ENCODE measurements at regions not wholly inside any gene's neighbourhood (a gene's known extent, or its start where the extent isn't known, plus 50 kb on each side); places are given as distances from the start of the nearest gene placed in this dataset.

- TF ChIP-seq ZNF692 (tag by site-specific recombination; IDR thresholded peaks at IDR 0.05) (no peak), ZNF274 (IDR thresholded peaks at IDR 0.05; ENCODE audit: low read length) (no peak), ZNF274 (tag by site-specific recombination; IDR thresholded peaks at IDR 0.05; ENCODE audit: borderline replicate concordance) (no peak), CTCF (tag by site-specific recombination; IDR thresholded peaks at IDR 0.05) (no peak), YY1 (tag by site-specific recombination; IDR thresholded peaks at IDR 0.05) (no peak), SALL2 (tag by site-specific recombination; IDR thresholded peaks at IDR 0.05; ENCODE audit: borderline replicate concordance) (no peak), ZBTB49 (tag by site-specific recombination; IDR thresholded peaks at IDR 0.05; ENCODE audit: low read depth) (no peak), ZNF366 (tag by site-specific recombination; conservative IDR thresholded peaks at IDR 0.05) (no peak), ZNF114 (tag by site-specific recombination; IDR thresholded peaks at IDR 0.05) (no peak), ZNF843 (tag by site-specific recombination; IDR thresholded peaks at IDR 0.05) (no peak)
- TF ChIP-seq, protein P1, sequence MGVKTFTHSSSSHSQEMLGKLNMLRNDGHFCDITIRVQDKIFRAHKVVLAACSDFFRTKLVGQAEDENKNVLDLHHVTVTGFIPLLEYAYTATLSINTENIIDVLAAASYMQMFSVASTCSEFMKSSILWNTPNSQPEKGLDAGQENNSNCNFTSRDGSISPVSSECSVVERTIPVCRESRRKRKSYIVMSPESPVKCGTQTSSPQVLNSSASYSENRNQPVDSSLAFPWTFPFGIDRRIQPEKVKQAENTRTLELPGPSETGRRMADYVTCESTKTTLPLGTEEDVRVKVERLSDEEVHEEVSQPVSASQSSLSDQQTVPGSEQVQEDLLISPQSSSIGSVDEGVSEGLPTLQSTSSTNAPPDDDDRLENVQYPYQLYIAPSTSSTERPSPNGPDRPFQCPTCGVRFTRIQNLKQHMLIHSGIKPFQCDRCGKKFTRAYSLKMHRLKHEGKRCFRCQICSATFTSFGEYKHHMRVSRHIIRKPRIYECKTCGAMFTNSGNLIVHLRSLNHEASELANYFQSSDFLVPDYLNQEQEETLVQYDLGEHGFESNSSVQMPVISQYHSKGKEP (tag by site-specific recombination; IDR thresholded peaks at IDR 0.05), result no peak
Observed at GRCh38 chr6:15790116-15790515, 127.3 kb upstream of the DTNBP1 start.
